ENCODE measurements at regions not wholly inside any gene's neighbourhood (a gene's known extent, or its start where the extent isn't known, plus 50 kb on each side); places are given as distances from the start of the nearest gene placed in this dataset.

- peaks cover 22% of the 10 kb centered on the region for H3K27me3 Mint-ChIP-seq (ENCODE audit: insufficient read depth, unreplicated experiment)
- ChIA-PET POLR2A (no interaction called here), CTCF (interaction anchor here (0.7 to 0.8 kb wide), 3 partner anchors 43 to 97 kb away, joined by 3 to 4 read pairs (median 3); no protein-coding TSS in a partner anchor)
- DNase-seq (ENCODE audit: unreplicated experiment), result no peak
- no peak overlapping the region for H3K4me3 Mint-ChIP-seq (ENCODE audit: unreplicated experiment)
- H3K4me1 Mint-ChIP-seq (ENCODE audit: insufficient read depth, unreplicated experiment), result no peaks in the 10 kb centered on the region
- no peaks in the 10 kb centered on the region for H3K9me3 Mint-ChIP-seq (ENCODE audit: unreplicated experiment)
- H3K27ac Mint-ChIP-seq (ENCODE audit: low read depth, unreplicated experiment), result no peak overlapping the region
- no peaks in the 10 kb centered on the region for H3K36me3 Mint-ChIP-seq (ENCODE audit: insufficient read depth, unreplicated experiment)
- BruUV-seq (replicated peaks), result no TSS peak
- no peak for TF ChIP-seq CTCF (IDR thresholded peaks at IDR 0.05; ENCODE audit: unreplicated experiment)
- intact Hi-C loops (cut with micrococcal nuclease), result no loop called here
These were observed 123.3 kb upstream of the IGF1R start for GRCh38 chr15:98524838-98525660.

- no TSS peak for BruUV-seq (replicated peaks)
- H3K27me3 Mint-ChIP-seq (ENCODE audit: insufficient read depth, unreplicated experiment), result peaks cover 27% of the 10 kb centered on the region
- intact Hi-C loops (cut with micrococcal nuclease), result no loop called here
- no peak overlapping the region for H3K4me3 Mint-ChIP-seq (ENCODE audit: unreplicated experiment)
- H3K36me3 Mint-ChIP-seq (ENCODE audit: insufficient read depth, unreplicated experiment), result no peaks in the 10 kb centered on the region
- no peaks in the 10 kb centered on the region for H3K4me1 Mint-ChIP-seq (ENCODE audit: insufficient read depth, unreplicated experiment)
- POLR2A ChIA-PET, result no interaction called here
- H3K27ac Mint-ChIP-seq (ENCODE audit: low read depth, unreplicated experiment), result no peak overlapping the region
- CTCF ChIA-PET, result interaction anchor here (0.8 kb wide), 2 partner anchors 42 to 97 kb away, joined by 3 to 4 read pairs; no protein-coding TSS in a partner anchor
- TF ChIP-seq CTCF (IDR thresholded peaks at IDR 0.05; ENCODE audit: unreplicated experiment), result no peak
- no peaks in the 10 kb centered on the region for H3K9me3 Mint-ChIP-seq (ENCODE audit: unreplicated experiment)
- DNase-seq (ENCODE audit: unreplicated experiment), result no peak
These were observed 122.7 kb upstream of the IGF1R start for GRCh38 chr15:98525661-98526001.

- Mint-ChIP-seq H3K4me3 (ENCODE audit: unreplicated experiment) (no peak overlapping the region), H3K9me3 (ENCODE audit: unreplicated experiment) (no peaks in the 10 kb centered on the region), H3K27me3 (ENCODE audit: insufficient read depth, unreplicated experiment) (peaks cover 32% of the 10 kb centered on the region), H3K4me1 (ENCODE audit: insufficient read depth, unreplicated experiment) (no peaks in the 10 kb centered on the region), H3K36me3 (ENCODE audit: insufficient read depth, unreplicated experiment) (no peaks in the 10 kb centered on the region), H3K27ac (ENCODE audit: low read depth, unreplicated experiment) (no peak overlapping the region)
- no TSS peak for BruUV-seq (replicated peaks)
- intact Hi-C loops (cut with micrococcal nuclease), result no loop called here
- ChIA-PET POLR2A (no interaction called here), CTCF (interaction anchor here (0.8 to 0.9 kb wide), 2 partner anchors 12 to 42 kb away, joined by 3 read pairs; no protein-coding TSS in a partner anchor)
- TF ChIP-seq CTCF (IDR thresholded peaks at IDR 0.05; ENCODE audit: unreplicated experiment), result no peak
- DNase-seq (ENCODE audit: unreplicated experiment), result no peak
These were observed 122.2 kb upstream of the IGF1R start for GRCh38 chr15:98526094-98526493.

GRCh38 chr15:98528046-98528725 lies 120.2 kb upstream of the IGF1R start:
- H3K4me3 Mint-ChIP-seq (ENCODE audit: unreplicated experiment), result no peak overlapping the region
- no peak for TF ChIP-seq CTCF (IDR thresholded peaks at IDR 0.05; ENCODE audit: unreplicated experiment)
- no peaks in the 10 kb centered on the region for H3K9me3 Mint-ChIP-seq (ENCODE audit: unreplicated experiment)
- H3K4me1 Mint-ChIP-seq (ENCODE audit: insufficient read depth, unreplicated experiment), result no peaks in the 10 kb centered on the region
- H3K27ac Mint-ChIP-seq (ENCODE audit: low read depth, unreplicated experiment), result no peak overlapping the region
- CTCF ChIA-PET, result interaction anchor here (0.7 to 1.5 kb wide), 4 partner anchors 9 to 549 kb away, joined by 3 to 5 read pairs (median 5); no protein-coding TSS in a partner anchor
- H3K36me3 Mint-ChIP-seq (ENCODE audit: insufficient read depth, unreplicated experiment), result no peaks in the 10 kb centered on the region
- DNase-seq (ENCODE audit: unreplicated experiment), result no peak
- POLR2A ChIA-PET, result no interaction called here
- intact Hi-C loops (cut with micrococcal nuclease), result no loop called here
- no TSS peak for BruUV-seq (replicated peaks)
- H3K27me3 Mint-ChIP-seq (ENCODE audit: insufficient read depth, unreplicated experiment), result peaks cover 53% of the 10 kb centered on the region
